BJ (cell line): ENCODE measurements at regions not wholly inside any gene's neighbourhood (a gene's known extent, or its start where the extent isn't known, plus 50 kb on each side); places are given as distances from the start of the nearest gene placed in this dataset.
"Not testable (repeated sequence)": the region's sequence is repeated elsewhere in the genome, so short reads cannot be mapped to it uniquely, and the experiment has no call there.

Experiments
- CTCF ChIA-PET: fragments of 350-600 bp; formaldehyde crosslinking; extraction: SDS; loops from one replicate; lab custom pipeline; 2021; ENCODE audit warnings: antibody characterized with exemption, inconsistent platforms; lab: Yijun Ruan, JAX
- POLR2A ChIA-PET: fragments of 300-600 bp; sonication (Branson Sonifier 250); formaldehyde crosslinking; extraction: SDS; loops from one replicate; lab custom pipeline; 2021; ENCODE audit warnings: antibody characterized with exemption; lab: Charles Lee
- DNase-seq: peaks from one replicate; pipeline ENCODE4 v3.0.0-alpha.2; 2011; ENCODE audit warnings: low read depth
- H3K27me3 ChIP-seq: 2 replicates; pipeline ENCODE4 v1.6.0; 2011; ENCODE audit warnings: low read length; ENCODE audit not compliant: control insufficient read depth, insufficient read depth
- H3K36me3 ChIP-seq: 2 replicates; pipeline ENCODE4 v1.5.1; 2011; ENCODE audit warnings: low read length; ENCODE audit not compliant: control insufficient read depth, insufficient read depth
- H3K4me3 ChIP-seq: 2 replicates; pipeline ENCODE4 v1.5.1; 2011; ENCODE audit warnings: low read depth, mild to moderate bottlenecking, control low read depth, low read length
- CTCF ChIP-seq: IDR thresholded peaks from 2 replicates; pipeline ENCODE4 v1.5.1; 2011; ENCODE audit warnings: low read depth, mild to moderate bottlenecking, control low read depth, inconsistent platforms, low read length, moderate library complexity; ENCODE audit not compliant: insufficient read depth

DNA sequence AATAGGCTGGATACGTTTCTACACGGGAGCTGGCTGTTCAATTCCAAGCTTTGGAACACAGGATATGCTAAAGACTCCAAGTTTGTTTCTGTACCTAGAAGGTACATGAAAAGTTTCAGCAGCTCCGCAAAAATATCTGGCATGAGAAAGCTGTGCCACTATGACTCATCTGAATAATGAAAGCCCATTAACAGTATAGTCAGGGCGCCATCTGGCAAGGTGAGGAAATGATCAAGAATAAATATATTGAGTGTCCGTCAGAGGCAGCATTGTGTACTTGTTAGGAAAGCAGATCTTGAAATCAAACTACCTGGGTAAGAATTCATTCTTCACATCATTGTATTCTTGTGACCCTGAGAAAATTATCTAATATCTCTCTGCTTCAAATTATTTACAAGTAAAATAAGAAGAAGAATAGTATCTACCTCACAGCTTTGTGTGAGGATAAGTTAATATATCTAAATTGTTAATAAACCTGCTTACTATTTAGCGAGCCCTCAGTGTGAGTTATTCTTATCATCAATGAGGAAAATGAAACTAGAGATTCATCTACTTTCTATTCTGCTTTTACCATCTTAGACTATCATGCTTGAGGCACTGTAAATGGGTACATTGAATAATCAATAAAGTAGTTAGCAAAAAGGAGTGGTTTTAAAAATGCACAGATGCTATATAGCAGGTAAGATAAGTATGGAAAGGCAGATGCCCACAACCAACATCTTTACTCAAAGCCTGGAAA, 53.5 kb downstream of the FSCB start:
- Histone ChIP-seq H3K4me3 (no peak overlapping the region), H3K27me3 (no peaks in the 10 kb centered on the region), H3K36me3 (no peaks in the 10 kb centered on the region)
- no peak for TF ChIP-seq CTCF
- no peak for DNase-seq
- POLR2A ChIA-PET = no interaction called here
- CTCF ChIA-PET = no interaction called here

- H3K27me3 ChIP-seq, POLR2A ChIA-PET, DNase-seq, H3K36me3 ChIP-seq, CTCF ChIA-PET, H3K4me3 ChIP-seq: not testable (repeated sequence)
Measured at GRCh38 chr14:44450232-44450631, 56.9 kb downstream of the FSCB start.

- ChIA-PET POLR2A (no interaction called here), CTCF (no interaction called here)
Measured at GRCh38 chr14:44449680-44450079, 57.4 kb downstream of the FSCB start.

DNA sequence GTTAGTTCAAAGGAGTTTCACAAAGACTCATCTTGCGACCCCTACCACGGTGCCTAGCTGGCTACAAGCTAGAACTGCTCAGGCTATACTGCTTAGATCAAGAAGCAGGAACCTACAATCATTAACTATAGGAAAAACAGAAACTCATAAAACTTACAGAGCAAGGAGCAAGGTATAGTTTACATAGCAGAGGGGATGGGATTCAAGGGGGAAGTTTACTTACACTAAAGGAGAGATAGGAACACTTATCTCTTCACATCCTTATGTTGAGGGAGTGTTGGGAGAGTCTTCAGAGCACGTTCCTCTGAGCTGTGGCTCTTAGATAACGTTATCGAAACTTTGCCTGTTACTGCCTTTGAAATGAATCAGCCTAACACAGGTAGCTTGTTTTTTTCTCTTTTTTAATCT, 58.1 kb downstream of the FSCB start:
- no peak overlapping the region for H3K4me3 ChIP-seq
- no peaks in the 10 kb centered on the region for H3K27me3 ChIP-seq
- DNase-seq = no peak
- CTCF ChIA-PET = no interaction called here
- no peak for TF ChIP-seq CTCF
- no peaks in the 10 kb centered on the region for H3K36me3 ChIP-seq
- POLR2A ChIA-PET = no interaction called here

More at GRCh38 chr14:44449680-44450079, 57.4 kb downstream of the FSCB start:
- DNase-seq = no peak
- TF ChIP-seq CTCF = no peak
- H3K36me3 ChIP-seq = no peaks in the 10 kb centered on the region
- no peak overlapping the region for H3K4me3 ChIP-seq
- H3K27me3 ChIP-seq = no peaks in the 10 kb centered on the region

- no peaks in the 10 kb centered on the region for H3K36me3 ChIP-seq
- no peak for DNase-seq
- no peak for TF ChIP-seq CTCF
- POLR2A ChIA-PET = no interaction called here
- H3K4me3 ChIP-seq = no peak overlapping the region
- CTCF ChIA-PET = no interaction called here
- no peaks in the 10 kb centered on the region for H3K27me3 ChIP-seq
Measured at GRCh38 chr14:44446965-44447364, 60.1 kb downstream of the FSCB start.

DNA sequence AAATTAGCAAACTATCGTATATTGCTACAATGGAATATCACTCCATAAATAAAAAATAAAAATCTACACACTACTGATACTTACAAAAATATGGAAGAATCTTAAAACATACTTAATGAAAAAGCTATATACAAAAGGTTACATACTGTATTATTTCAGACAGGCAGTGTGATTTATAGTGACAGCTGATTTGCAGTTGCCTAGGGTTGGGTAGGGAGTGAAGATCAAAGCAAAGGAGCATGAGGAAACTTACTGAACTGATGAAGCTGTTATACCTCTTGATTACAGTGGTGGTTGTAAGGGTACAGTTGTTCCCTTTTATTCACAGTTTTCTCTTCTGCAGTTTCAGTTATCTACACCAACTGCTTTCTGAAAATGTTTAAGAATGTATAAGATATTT, 62.6 kb downstream of the FSCB start:
- CTCF ChIA-PET = no interaction called here
- DNase-seq = no peak
- H3K36me3 ChIP-seq = no peaks in the 10 kb centered on the region
- H3K27me3 ChIP-seq = no peaks in the 10 kb centered on the region
- H3K4me3 ChIP-seq = no peak overlapping the region
- POLR2A ChIA-PET = no interaction called here
- TF ChIP-seq CTCF = no peak
